T1000 (cell line): ENCODE measurements at regions not wholly inside any gene's neighbourhood (a gene's known extent, or its start where the extent isn't known, plus 50 kb on each side); places are given as distances from the start of the nearest gene placed in this dataset.

ENCODE experiments used
- DNase-seq: peaks from one replicate; lab custom pipeline; 2025; ENCODE audit warnings: mixed read lengths; lab: John Stamatoyannopoulos, UW

- DNase-seq, result no peak
Measured at GRCh38 chr15:75134748-75135147, 66.9 kb upstream of the C15orf39 start.

DNA sequence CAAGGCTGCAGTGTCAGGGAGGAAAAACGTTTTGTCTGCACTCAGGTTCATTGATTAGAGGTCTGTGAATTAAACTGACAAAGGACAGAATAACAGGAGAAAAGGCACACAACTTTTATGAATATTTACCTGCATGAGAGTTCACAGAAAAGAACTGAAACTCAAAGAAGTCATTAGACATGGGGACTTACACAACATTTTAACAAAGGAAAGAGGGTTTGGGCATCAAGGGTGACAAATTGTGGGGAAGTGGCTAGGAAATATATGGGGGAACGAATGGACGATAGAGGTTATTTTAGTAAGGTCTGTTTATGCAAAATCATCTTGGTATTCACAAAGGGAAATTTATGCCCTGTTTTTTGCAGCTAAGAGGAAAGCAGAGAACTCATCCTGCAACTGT lies 65.6 kb upstream of the C15orf39 start:
- DNase-seq, result no peak

- DNase-seq, result no peak
Measured at GRCh38 chr15:75136758-75137157, 64.9 kb upstream of the C15orf39 start.

DNA sequence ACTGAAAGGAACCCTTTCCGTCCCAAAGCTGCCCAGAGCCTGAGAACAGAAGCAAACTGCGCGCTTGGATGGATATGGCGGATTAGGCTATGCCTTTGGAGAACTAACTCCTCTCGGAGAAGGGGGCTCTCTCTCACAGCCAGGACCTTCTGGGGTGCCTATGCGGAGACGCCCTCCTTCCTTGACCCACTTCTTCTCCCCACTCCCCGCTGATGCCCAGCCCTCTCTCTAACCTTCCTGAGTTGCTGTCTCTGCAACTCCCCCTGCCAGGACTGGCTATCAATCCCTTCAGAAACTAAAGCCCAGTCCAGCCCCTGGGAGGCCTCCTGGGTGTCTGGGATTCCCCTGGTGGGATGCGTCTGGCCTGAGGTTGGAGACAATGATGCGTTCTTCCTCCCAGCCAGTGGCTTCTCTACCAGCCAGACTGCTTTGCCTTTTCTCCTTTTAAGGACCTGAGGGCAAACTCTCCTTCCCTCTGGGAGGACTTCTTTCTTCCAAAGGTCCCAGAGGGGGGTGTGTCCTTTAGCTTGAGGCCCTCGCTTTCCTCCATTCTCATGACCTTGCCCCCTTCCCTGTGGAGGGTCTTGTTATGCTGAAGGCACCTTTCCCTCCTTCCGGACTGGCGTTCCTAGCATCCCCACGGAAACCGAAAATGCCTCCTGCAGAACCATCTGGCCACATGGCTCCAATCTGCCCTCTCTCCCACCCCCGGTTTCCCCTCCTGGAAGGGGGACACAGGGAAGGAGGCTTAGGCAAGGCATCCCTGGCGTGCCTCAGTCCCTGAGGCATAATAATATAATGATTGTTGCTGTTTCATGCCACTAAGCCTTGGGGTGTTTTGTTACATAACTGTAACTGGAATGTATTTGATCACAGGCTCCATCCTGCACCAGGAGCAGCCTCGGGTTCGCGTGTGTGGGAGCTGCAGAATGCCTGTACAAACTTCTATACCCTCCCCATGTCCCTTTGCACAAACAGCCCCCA lies 63.4 kb upstream of the C15orf39 start:
- DNase-seq, result peak; percentile 40

GRCh38 chr15:75140080-75140879 lies 61.4 kb upstream of the C15orf39 start:
- no peak for DNase-seq

- DNase-seq, result no peak
Measured at GRCh38 chr15:75142499-75142898, 59.2 kb upstream of the C15orf39 start.

- DNase-seq, result no peak
Measured at GRCh38 chr15:75143738-75144334, 57.8 kb upstream of the C15orf39 start.

DNA sequence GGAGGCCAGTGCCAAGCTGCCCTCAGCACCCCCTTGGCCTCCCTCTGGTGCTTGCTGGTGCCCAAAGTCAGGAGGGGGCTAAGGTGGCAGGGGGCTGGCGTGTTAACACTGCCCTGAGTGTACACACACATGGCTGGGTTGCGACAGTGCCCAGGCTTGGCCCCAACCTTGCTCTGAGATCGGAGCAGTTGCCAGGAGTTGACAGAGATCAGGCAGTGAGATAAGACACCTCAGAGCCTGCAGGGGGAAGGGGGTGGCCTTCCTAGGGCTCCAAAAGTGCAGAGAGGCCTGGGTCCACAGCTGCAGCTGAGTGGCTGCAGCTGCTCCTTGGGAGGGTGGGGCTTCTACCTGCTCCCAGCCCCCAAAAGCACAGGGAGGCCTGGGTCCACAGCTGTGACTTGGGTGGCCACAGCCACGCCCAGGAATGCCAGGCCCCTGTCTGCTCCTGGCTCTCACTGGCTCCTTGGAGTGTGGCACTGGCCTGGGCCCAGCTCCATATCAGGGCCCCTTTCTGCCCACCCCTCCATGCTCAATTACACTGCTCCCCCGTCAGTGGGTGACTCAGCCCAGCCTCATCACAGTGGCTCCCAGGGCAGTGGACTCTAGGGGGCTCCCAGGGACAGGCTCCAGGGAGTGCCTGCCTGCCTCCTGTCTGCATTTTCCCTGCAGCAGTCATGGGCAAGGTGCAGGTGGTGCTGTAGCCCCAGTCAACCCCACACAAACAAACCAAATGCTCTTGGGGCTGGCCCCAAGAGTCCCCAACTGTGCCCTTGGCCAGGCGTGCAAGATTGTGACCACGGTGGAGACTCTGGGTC lies 56.4 kb upstream of the C15orf39 start:
- DNase-seq, result peak; percentile 29

GRCh38 chr15:75148280-75148679 lies 53.4 kb upstream of the C15orf39 start:
- DNase-seq, result no peak

GRCh38 chr15:75149867-75150709 lies 51.6 kb upstream of the C15orf39 start:
- DNase-seq, result peak; percentile 82

DNA sequence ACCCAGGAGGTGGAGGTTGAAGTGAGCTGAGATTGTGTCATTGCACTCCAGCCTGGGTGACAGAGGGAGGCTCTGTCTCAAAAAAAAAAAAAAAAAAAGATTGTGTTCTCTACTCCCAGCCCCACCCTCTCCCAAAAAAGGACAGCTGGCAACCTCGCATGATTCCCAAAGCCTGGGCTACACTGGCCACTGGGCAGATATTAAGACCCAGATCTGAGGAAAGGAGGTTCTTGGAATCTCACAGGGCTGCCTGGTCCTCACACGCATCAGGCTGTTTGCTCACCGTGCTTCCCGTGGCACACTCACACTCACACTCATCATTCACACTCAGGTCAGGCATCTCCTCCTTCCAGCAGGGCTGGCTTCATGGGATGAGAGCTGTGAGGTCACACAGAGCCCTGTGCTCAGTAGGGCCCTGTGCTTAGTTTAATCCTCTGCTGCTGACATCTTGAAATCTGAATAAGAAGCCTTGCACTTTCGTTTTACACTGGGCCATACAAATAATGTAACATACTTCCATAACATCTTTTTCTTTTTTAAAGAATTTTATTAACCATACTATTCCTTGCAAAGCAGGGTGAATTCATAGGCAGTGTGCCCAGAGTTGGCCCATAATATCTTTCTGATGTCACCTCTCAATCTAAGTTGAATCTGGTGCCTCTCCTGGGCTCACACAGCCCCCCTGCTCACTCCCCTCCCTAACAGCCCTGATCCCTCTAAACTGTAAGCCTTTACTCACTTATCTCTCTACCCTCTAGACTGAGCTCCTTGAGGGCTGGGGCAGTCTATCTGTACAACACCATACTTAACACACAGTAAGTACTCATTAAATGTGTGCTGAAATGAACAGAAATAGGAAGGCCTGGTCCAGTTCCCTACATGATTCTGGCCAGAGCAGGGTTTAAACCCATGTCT lies 50.2 kb upstream of the C15orf39 start:
- no peak for DNase-seq
